ENCODE measurements at regions not wholly inside any gene's neighbourhood (a gene's known extent, or its start where the extent isn't known, plus 50 kb on each side); places are given as distances from the start of the nearest gene placed in this dataset.

- TF ChIP-seq CTCF (IDR thresholded peaks at IDR 0.05), result no peak
- TF ChIP-seq POLR2AphosphoS5 (IDR thresholded peaks at IDR 0.05; ENCODE audit: low read depth, low read length), result no peak
- no peak for TF ChIP-seq REST (IDR thresholded peaks at IDR 0.05; ENCODE audit: insufficient read depth in 1 of 2, low read depth in 2 of 2, low read length in 1 of 2)
- TF ChIP-seq SIN3A (IDR thresholded peaks at IDR 0.05; ENCODE audit: borderline replicate concordance, insufficient read depth, low read depth, low read length), result no peak
- TF ChIP-seq TCF7L2 (IDR thresholded peaks at IDR 0.05; ENCODE audit: low read depth, low read length), result no peak
These were observed 155.0 kb upstream of the GCFC2 start for GRCh38 chr2:75865702-75866101.

All from Panc1 (cell line).